ENCODE measurements at regions not wholly inside any gene's neighbourhood (a gene's known extent, or its start where the extent isn't known, plus 50 kb on each side); places are given as distances from the start of the nearest gene placed in this dataset.
A peak's percentile ranks its signal among the peaks of the same experiment; 100 is the strongest.

DNA sequence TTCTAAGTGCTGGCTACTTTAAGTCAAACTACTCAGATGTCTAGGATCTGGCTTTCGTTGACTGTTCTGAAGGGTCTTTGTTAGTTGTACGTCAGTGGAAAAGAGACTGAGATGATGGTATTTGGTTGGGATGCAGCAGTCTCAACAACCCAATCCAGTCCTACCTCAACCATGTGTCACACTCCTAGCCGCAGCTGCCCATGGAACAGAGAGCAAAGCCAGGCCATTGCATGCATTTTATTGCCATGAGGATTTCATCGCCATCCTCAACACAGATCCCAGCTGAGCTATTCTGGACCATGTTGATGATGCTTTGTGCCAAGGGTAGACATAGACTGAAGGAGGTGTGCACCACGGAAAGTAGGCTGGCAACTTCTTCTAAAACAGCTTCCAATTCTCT, 97.3 kb upstream of the STK39 start:
- no peaks in the 10 kb centered on the region for H3K27me3 ChIP-seq (ENCODE audit: insufficient read depth, low read length, poor library complexity)
- no peak overlapping the region for H3K27ac ChIP-seq (ENCODE audit: low read length)
- H3K9me3 ChIP-seq (ENCODE audit: insufficient read depth, low read length, severe bottlenecking): no peaks in the 10 kb centered on the region
- no peaks in the 10 kb centered on the region for H3K79me2 ChIP-seq (ENCODE audit: insufficient read depth, low read length)
- H3K4me1 ChIP-seq (ENCODE audit: insufficient read depth, low read length): peaks cover 8% of the 10 kb centered on the region
- H3K9ac ChIP-seq (ENCODE audit: low read depth, low read length): no peak overlapping the region
- no peak overlapping the region for H3K4me2 ChIP-seq (ENCODE audit: insufficient read depth, low read length)
- TF ChIP-seq EZH2 (IDR thresholded peaks at IDR 0.05; ENCODE audit: borderline replicate concordance, low read depth, low read length, severe bottlenecking): no peak
- TF ChIP-seq, protein P1, sequence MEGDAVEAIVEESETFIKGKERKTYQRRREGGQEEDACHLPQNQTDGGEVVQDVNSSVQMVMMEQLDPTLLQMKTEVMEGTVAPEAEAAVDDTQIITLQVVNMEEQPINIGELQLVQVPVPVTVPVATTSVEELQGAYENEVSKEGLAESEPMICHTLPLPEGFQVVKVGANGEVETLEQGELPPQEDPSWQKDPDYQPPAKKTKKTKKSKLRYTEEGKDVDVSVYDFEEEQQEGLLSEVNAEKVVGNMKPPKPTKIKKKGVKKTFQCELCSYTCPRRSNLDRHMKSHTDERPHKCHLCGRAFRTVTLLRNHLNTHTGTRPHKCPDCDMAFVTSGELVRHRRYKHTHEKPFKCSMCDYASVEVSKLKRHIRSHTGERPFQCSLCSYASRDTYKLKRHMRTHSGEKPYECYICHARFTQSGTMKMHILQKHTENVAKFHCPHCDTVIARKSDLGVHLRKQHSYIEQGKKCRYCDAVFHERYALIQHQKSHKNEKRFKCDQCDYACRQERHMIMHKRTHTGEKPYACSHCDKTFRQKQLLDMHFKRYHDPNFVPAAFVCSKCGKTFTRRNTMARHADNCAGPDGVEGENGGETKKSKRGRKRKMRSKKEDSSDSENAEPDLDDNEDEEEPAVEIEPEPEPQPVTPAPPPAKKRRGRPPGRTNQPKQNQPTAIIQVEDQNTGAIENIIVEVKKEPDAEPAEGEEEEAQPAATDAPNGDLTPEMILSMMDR (IDR thresholded peaks at IDR 0.05; ENCODE audit: borderline replicate concordance, extremely low read depth, low read length, poor library complexity, severe bottlenecking): no peak
- no peaks in the 10 kb centered on the region for H4K20me1 ChIP-seq (ENCODE audit: insufficient read depth, low read length)
- no peak for ATAC-seq (ENCODE audit: insufficient read depth, low read depth)
- no peak overlapping the region for H3K4me3 ChIP-seq (ENCODE audit: low read depth in 1 of 2, low read length in 2 of 2)
- DNase-seq: no peak
- no peak overlapping the region for H2AFZ ChIP-seq (ENCODE audit: low read depth, low read length)
- H3K36me3 ChIP-seq (ENCODE audit: insufficient read depth, low read length): no peaks in the 10 kb centered on the region

- Histone ChIP-seq H3K36me3 (ENCODE audit: insufficient read depth, low read length) (no peaks in the 10 kb centered on the region), H3K9me3 (ENCODE audit: insufficient read depth, low read length, severe bottlenecking) (no peaks in the 10 kb centered on the region), H2AFZ (ENCODE audit: low read depth, low read length) (no peak overlapping the region), H4K20me1 (ENCODE audit: insufficient read depth, low read length) (no peaks in the 10 kb centered on the region), H3K4me3 (ENCODE audit: low read depth in 1 of 2, low read length in 2 of 2) (no peak overlapping the region), H3K27ac (ENCODE audit: low read length) (no peak overlapping the region), H3K9ac (ENCODE audit: low read depth, low read length) (no peak overlapping the region), H3K4me2 (ENCODE audit: insufficient read depth, low read length) (no peak overlapping the region), H3K27me3 (ENCODE audit: insufficient read depth, low read length, poor library complexity) (no peaks in the 10 kb centered on the region), H3K4me1 (ENCODE audit: insufficient read depth, low read length) (peaks cover 8% of the 10 kb centered on the region), H3K79me2 (ENCODE audit: insufficient read depth, low read length) (no peaks in the 10 kb centered on the region)
- no peak for TF ChIP-seq EZH2 (IDR thresholded peaks at IDR 0.05; ENCODE audit: borderline replicate concordance, low read depth, low read length, severe bottlenecking)
- TF ChIP-seq, protein P1 (IDR thresholded peaks at IDR 0.05; ENCODE audit: borderline replicate concordance, extremely low read depth, low read length, poor library complexity, severe bottlenecking): no peak
- ATAC-seq (ENCODE audit: insufficient read depth, low read depth): no peak
- DNase-seq: no peak
These were observed 98.2 kb upstream of the STK39 start for GRCh38 chr2:168345601-168346000.

DNA sequence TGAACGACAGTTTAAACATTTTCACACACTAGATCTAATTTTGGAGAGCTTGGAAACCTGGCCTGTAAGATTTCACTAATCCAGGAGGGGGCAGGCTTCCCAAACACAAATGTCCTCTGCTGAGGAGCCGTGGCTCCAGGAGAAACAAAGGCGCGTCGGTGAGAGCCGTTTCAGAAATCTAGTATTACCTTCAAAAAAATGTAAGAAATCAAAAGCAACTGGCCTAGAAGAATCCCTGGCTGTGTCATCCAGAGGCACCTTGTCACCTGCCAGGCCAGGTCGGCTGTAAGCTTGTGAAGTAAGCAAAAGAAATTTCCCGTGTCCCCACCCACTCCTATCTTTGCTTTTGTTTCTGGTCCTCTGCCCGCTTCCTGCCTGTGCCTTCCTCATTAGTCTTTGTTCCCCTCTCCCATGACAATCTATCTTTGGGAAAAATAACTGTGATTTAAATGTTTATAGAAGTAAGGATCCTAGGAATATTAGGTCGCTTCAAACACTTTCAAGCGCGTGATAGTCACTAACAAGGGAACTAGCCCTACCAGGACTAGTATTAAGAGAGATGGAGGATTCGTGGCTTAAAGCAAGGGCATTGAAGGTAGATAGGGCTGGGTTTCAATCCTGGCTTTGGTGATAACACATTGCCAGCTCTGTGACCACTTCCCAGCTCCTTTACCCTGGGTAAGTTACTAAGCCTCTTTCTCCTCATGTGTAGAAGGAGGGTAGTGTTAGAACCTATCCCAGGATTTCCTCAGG, 99.5 kb upstream of the STK39 start:
- H3K27me3 ChIP-seq (ENCODE audit: insufficient read depth, low read length, poor library complexity): no peaks in the 10 kb centered on the region
- no peaks in the 10 kb centered on the region for H3K36me3 ChIP-seq (ENCODE audit: insufficient read depth, low read length)
- peak overlapping the region; percentile 41 for H3K9ac ChIP-seq (ENCODE audit: low read depth, low read length)
- no peaks in the 10 kb centered on the region for H3K79me2 ChIP-seq (ENCODE audit: insufficient read depth, low read length)
- peak; percentile 72 for DNase-seq
- peak; percentile 89 for ATAC-seq (ENCODE audit: insufficient read depth, low read depth)
- no peak for TF ChIP-seq EZH2 (IDR thresholded peaks at IDR 0.05; ENCODE audit: borderline replicate concordance, low read depth, low read length, severe bottlenecking)
- TF ChIP-seq, protein P1 (IDR thresholded peaks at IDR 0.05; ENCODE audit: borderline replicate concordance, extremely low read depth, low read length, poor library complexity, severe bottlenecking): peak; percentile 87
- no peak overlapping the region for H3K27ac ChIP-seq (ENCODE audit: low read length)
- no peaks in the 10 kb centered on the region for H3K9me3 ChIP-seq (ENCODE audit: insufficient read depth, low read length, severe bottlenecking)
- peak overlapping the region in 1 of 2 experiments; percentile 55; a peak in 3 of 4 replicates for H3K4me3 ChIP-seq (ENCODE audit: low read depth in 1 of 2, low read length in 2 of 2)
- peak overlapping the region; percentile 67 for H3K4me2 ChIP-seq (ENCODE audit: insufficient read depth, low read length)
- no peaks in the 10 kb centered on the region for H4K20me1 ChIP-seq (ENCODE audit: insufficient read depth, low read length)
- peaks cover 8% of the 10 kb centered on the region for H3K4me1 ChIP-seq (ENCODE audit: insufficient read depth, low read length)
- peak overlapping the region; percentile 72 for H2AFZ ChIP-seq (ENCODE audit: low read depth, low read length)
